Skin epidermis (tissue), 12 donors: ENCODE measurements at regions not wholly inside any gene's neighbourhood (a gene's known extent, or its start where the extent isn't known, plus 50 kb on each side); places are given as distances from the start of the nearest gene placed in this dataset.
A peak's percentile ranks its signal among the peaks of the same experiment; 100 is the strongest.

ENCODE experiments used
- H3K27ac ChIP-seq, 21 experiments: fragments of 200-600 bp; sonication (generic) in 11 of 21; one replicate each; pipeline ENCODE4 v1.5.0; 2020; ENCODE audit warnings: mild to moderate bottlenecking in 3 of 21, inconsistent platforms in 2 of 21, moderate library complexity in 2 of 21
- H3K4me3 ChIP-seq, 7 experiments: fragments of 200-600 bp; sonication (generic) in 2 of 7; one replicate each; pipeline ENCODE4 v1.5.0; 2020; ENCODE audit warnings: inconsistent platforms in 2 of 7, mild to moderate bottlenecking in 2 of 7, moderate library complexity in 1 of 7

- no peak overlapping the region for H3K4me3 ChIP-seq
- H3K27ac ChIP-seq = no peak overlapping the region
These were observed 56.6 kb downstream of the SPRY2 start for GRCh38 chr13:80284290-80284689.

GRCh38 chr13:80278706-80279105, 62.2 kb downstream of the SPRY2 start:
- Histone ChIP-seq H3K4me3 (no peak overlapping the region), H3K27ac (no peak overlapping the region)

- no peak overlapping the region for H3K27ac ChIP-seq
- H3K4me3 ChIP-seq = no peak overlapping the region
These were observed 64.3 kb downstream of the SPRY2 start for GRCh38 chr13:80276371-80277289.

- no peak overlapping the region for H3K27ac ChIP-seq
- no peak overlapping the region for H3K4me3 ChIP-seq
These were observed 66.3 kb downstream of the SPRY2 start for GRCh38 chr13:80274643-80275042.

GRCh38 chr13:80273718-80274117, 67.2 kb downstream of the SPRY2 start:
- no peak overlapping the region for H3K4me3 ChIP-seq
- H3K27ac ChIP-seq = no peak overlapping the region

GRCh38 chr13:80265348-80265747, 75.6 kb downstream of the SPRY2 start:
- Histone ChIP-seq H3K27ac (no peak overlapping the region), H3K4me3 (no peak overlapping the region)

- H3K4me3 ChIP-seq = no peak overlapping the region
- no peak overlapping the region for H3K27ac ChIP-seq
These were observed 77.0 kb downstream of the SPRY2 start for GRCh38 chr13:80263745-80264513.

- H3K27ac ChIP-seq = no peak overlapping the region
These were observed 78.8 kb downstream of the SPRY2 start for GRCh38 chr13:80262051-80262695.

GRCh38 chr13:80259159-80259558, 81.8 kb downstream of the SPRY2 start:
- Histone ChIP-seq H3K4me3 (no peak overlapping the region), H3K27ac (no peak overlapping the region)

More at GRCh38 chr13:80262051-80262695, 78.8 kb downstream of the SPRY2 start:
- H3K4me3 ChIP-seq = no peak overlapping the region

GRCh38 chr13:80256352-80256932, 84.5 kb downstream of the SPRY2 start:
- H3K4me3 ChIP-seq = no peak overlapping the region
- no peak overlapping the region for H3K27ac ChIP-seq

GRCh38 chr13:80255946-80256345, 85.0 kb downstream of the SPRY2 start:
- H3K4me3 ChIP-seq = no peak overlapping the region
- no peak overlapping the region for H3K27ac ChIP-seq

- Histone ChIP-seq H3K4me3 (no peak overlapping the region), H3K27ac (no peak overlapping the region)
These were observed 89.5 kb downstream of the SPRY2 start for GRCh38 chr13:80251403-80251802.

- Histone ChIP-seq H3K27ac (peak overlapping the region in 3 of 21 experiments; percentile 0 to 8 (median 6)), H3K4me3 (no peak overlapping the region)
These were observed 90.6 kb downstream of the SPRY2 start for GRCh38 chr13:80250213-80250810.

GRCh38 chr13:80249516-80250212, 91.3 kb downstream of the SPRY2 start:
- Histone ChIP-seq H3K4me3 (no peak overlapping the region), H3K27ac (peak overlapping the region in 2 of 21 experiments; percentile 6 to 8)

GRCh38 chr13:80245162-80245733, 95.7 kb downstream of the SPRY2 start:
- Histone ChIP-seq H3K4me3 (no peak overlapping the region), H3K27ac (no peak overlapping the region)

- no peak overlapping the region for H3K27ac ChIP-seq
- H3K4me3 ChIP-seq = no peak overlapping the region
These were observed 96.4 kb downstream of the SPRY2 start for GRCh38 chr13:80244574-80244973.

- H3K27ac ChIP-seq = no peak overlapping the region
These were observed 98.0 kb downstream of the SPRY2 start for GRCh38 chr13:80242728-80243427.

More at GRCh38 chr13:80242728-80243427, 98.0 kb downstream of the SPRY2 start:
- no peak overlapping the region for H3K4me3 ChIP-seq
